NCI-H446 (cell line): ENCODE measurements at regions not wholly inside any gene's neighbourhood (a gene's known extent, or its start where the extent isn't known, plus 50 kb on each side); places are given as distances from the start of the nearest gene placed in this dataset.
"Not testable (repeated sequence)": the region's sequence is repeated elsewhere in the genome, so short reads cannot be mapped to it uniquely, and the experiment has no call there.

Experiments used
- DNase-seq, 2 experiments: peaks; one replicate each; lab custom pipeline; 2025; lab: John Stamatoyannopoulos, UW

- DNase-seq: no peak
These were observed 1084.7 kb downstream of the BCL11B start for GRCh38 chr14:98187281-98187680.

DNA sequence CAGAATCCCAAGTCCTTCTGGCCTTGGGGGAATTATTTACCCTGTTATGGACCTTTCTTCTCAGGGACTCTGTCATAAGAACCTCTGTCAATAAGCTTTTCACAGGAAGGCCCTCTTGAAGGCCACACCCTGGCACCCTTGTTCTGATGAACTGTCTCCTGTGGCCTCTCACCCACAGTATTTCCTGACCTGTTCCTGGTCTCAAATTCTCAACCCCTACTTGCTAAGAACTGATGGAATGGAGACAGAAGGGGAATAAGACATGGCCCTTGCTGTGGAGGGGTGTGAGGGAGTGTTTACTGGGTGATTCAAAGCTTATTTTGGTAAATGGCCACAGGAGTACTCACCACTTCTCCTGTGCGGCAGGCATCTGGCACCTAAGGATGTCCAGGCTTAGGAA lies 1082.9 kb downstream of the BCL11B start:
- DNase-seq: no peak

DNA sequence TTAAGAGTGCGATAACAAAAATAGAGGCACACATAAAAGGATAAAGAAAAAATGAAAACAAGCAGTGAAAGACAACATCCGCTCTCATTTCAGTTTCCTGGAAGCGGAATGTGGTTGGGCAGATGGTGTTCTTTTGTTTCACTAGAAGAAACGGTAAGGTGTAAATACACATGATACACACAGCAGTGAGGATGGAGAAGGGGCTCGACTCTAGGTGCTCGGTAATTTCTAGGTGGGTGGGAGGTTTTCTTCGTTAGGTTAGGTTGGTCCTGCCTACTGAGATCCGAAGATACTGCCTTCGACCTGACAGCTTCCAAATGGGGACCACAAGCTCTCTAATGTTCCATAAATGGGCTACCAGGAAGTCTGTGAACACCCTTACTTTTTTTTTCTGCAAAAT lies 1082.5 kb downstream of the BCL11B start:
- DNase-seq: no peak

DNA sequence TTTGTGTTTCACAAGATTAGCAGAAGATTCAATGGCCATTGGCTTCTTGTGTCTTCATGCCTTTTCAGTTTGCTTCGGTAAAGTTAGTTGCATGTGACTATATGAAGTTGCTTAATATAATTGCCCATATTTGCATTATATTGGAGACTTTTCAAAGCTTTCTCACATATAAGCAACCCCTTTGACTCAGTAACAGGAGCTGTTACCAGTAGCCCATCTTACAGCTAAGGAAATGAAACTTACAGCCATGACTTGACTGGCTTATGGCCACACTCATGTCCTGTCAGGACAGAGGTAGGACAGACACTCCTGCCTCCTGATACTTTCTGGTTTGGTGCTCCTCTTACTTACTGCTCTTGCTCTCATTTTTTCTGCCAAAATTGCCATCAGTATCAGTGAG lies 1082.1 kb downstream of the BCL11B start:
- no peak for DNase-seq

- DNase-seq: no peak
These were observed 1079.1 kb downstream of the BCL11B start for GRCh38 chr14:98192946-98193345.

DNA sequence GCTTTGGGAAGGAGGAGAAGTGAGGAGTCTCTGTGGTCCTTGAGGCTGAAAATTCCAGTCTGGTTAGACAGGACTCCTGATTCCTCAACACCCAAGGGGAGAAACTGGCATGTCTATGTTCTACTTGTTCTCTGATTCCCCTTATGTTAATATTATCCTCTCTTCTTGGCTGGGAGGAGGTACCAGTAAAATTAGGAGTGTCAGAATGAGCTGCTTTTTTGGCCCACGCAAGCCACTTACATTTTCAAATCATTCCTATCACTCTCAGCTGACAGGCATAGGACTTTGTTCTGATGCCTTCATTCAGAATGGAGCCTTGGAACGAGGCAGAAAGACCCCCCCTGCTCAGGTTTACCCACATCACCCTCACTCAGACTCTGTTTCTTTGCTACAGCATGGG lies 1077.2 kb downstream of the BCL11B start:
- no peak for DNase-seq

DNA sequence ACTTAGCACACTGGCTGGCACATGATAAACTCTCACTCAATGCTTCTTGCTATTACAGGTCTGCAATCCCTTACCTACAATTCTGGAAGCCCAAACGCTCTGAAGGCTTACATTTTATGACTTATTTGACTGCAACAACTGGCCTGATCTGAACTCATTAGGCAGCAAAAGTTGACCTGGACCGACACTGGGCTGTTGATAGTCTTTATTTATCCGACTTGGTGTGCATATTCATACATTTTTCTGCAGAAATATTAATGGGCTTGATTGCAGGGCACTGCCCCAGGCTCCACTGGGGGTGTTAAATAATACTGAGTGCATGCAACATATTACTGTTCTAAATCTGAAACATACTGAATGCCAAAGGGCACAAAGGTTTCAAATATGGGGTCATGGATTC lies 1076.7 kb downstream of the BCL11B start:
- DNase-seq: no peak

GRCh38 chr14:98197933-98198332 lies 1074.1 kb downstream of the BCL11B start:
- no peak for DNase-seq

DNA sequence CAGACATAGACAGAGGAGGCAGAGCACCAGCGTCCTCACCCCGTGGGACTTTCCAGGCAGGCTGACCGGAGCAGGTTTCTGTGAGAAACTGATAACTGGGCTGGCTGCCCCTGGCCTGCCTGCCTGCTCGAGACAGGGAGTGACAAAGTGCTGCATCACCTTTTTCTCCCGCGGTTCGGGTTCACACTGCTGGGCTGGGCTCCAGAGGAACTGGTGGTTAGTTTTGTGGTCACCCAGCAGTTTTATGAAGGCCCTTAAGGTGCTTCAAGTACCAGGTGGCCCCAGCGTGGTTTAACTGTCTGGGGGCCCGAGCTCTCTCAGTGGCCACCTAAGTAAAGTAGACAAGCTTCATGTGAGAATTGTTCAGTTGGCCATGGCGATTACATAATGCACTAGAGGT lies 1073.6 kb downstream of the BCL11B start:
- no peak for DNase-seq

- no peak for DNase-seq
These were observed 1071.4 kb downstream of the BCL11B start for GRCh38 chr14:98200601-98201000.

DNA sequence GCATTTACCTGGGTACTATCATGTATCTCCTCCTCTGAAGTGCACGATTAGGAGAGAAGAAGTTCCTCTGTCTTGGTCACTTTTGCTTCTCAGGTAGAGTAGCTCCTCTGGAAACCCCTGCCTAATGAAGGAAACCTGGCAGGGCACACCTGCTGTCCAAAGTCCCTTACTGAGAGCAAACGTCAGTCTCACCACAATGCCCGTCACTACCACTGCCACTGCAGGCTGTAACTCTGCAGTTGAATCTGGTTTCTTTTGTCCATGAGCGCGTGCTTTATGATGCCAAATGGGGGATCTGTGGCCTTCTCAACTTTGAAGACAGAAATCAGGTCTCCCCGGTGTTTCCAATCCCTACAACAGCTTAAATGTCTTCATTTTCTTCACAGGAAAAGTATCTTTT lies 1068.6 kb downstream of the BCL11B start:
- no peak for DNase-seq

GRCh38 chr14:98204139-98204538 lies 1067.9 kb downstream of the BCL11B start:
- no peak for DNase-seq

- no peak for DNase-seq
These were observed 1064.6 kb downstream of the BCL11B start for GRCh38 chr14:98207415-98207814.

DNA sequence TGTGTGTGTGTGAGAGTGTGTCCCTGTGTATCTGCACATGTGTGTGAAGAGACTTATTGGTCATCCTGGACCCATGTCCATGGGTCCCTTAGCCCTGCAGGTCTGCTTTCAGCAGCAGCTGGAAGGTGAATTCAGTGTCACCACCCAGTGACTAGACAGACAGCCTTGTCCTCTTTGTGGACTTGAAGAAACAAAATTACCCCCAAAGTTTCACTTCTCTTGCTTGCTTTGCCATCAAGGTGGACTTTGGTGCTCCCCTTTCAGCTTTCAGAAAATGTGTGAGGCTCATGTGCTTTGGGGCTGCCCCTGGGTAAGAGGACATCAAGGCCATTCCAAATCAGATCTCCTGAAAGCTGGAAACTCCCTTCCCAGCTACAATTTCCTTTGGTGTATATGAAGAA lies 1063.8 kb downstream of the BCL11B start:
- DNase-seq: no peak

- DNase-seq: no peak
These were observed 1063.1 kb downstream of the BCL11B start for GRCh38 chr14:98208943-98209342.

GRCh38 chr14:98210045-98210672 lies 1061.8 kb downstream of the BCL11B start:
- no peak for DNase-seq

DNA sequence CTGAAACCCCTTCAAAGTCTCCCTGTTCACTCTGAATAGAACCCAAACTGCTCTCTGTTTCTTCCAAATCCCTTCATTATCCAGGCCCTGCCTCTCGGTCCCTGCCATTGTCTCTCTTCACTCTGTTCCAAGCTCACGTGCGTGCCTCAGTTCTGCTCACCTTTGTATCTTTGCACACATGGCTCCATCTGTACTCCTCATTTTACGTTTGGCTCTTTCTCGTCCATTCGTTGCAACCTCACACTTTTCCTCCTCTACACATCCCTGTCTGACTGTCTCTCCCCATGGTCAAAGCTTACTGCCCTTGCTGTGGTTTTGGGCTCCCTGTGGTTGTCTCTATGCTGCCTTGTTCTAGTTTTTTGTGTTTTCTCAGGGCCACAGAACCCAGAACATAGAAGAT lies 1054.5 kb downstream of the BCL11B start:
- DNase-seq: no peak

DNA sequence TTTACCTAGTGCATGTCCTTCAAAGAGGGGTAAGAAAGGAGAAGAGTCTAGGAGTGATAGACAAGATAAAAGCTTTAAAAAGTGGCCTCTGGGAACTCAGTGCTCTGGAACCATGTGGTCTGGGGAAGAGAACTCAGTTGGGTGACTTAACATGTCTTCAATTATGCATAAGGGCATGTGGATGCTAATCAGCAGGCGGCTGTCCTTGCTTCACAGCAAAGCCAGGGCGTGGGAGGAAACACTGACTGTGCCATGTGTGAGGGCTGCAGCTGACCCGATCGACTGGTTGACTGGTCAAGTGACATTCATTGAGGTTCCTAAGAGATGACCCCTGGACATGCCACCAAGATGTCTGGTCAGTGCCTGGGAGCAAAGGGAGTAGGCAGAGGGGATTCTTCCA lies 1053.8 kb downstream of the BCL11B start:
- no peak for DNase-seq

- no peak for DNase-seq
These were observed 1052.4 kb downstream of the BCL11B start for GRCh38 chr14:98219638-98220037.

- DNase-seq: no peak
These were observed 1048.9 kb downstream of the BCL11B start for GRCh38 chr14:98223106-98223505.

DNA sequence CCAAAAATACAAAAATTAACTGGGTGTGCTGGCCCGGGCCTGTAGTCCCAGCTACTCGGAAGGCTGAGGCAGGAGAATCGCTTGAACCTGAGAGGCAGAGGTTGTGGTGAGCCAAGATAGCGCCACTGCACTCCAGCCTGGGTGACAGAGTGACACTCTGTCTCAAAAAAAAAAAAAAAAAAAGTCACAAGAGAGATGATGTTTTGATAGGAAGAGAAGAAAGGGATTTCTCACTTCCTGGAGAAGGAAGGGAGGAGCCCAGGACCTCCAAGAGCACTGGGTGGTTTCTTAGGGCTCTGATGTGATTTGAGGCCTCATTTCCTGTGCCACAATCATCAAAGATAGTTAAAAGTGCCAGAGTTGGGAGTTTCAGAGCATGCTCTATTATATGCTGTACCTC lies 1048.3 kb downstream of the BCL11B start:
- DNase-seq: not testable (repeated sequence)

DNA sequence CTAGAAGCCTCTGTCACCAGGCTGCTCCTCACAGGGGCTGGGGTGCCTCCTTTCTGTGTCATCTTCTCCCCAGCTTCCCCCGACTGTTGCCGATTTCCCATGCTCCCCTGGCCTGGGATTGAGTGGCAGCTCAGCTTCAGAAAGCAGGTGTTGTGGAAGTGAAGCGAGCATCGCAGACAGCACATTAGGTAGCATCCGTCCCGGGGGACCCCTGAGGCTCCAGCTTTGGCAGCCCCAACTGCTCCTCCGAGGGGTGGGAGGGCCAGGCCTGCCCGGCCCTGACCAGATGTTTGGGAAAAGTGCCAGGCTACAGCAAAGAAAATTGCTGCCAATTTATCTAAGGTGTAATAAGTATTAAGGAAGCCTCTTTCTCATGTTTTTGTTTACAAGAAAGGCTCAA lies 1045.6 kb downstream of the BCL11B start:
- no peak for DNase-seq

DNA sequence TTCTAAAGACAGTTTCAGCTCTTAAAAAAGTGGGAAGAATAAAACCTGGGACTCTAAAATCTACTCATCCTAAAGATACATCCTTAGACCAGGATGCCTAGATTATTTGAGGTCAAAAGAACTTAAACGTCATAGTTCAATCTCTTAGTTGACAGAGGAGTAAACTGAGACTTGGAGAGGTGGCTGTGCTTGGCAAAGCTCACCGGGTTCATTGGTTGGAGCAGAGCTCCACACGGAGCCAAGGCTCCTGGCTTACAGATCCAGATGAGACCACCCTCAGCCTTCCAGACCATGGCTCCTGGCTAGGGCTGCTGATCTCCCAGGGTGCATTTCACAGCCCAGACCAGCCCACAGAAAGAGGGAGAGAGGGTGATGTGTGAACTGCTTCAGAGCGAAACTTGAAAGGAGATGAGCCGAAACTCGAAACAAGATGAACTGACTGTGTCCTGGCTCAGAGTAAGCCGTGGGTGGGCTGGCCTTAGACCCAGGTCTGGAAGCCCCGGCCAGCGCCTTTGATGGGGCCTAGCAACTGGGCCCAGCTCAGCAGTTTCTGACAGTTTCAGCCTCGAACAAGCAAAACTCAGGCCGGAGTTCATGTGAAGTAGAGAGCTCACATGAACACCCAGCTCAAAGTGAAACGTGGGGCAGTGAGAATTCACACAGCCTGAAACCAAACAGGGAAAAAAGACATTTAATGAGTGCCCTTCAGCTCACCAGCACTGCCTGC lies 1044.8 kb downstream of the BCL11B start:
- no peak for DNase-seq

GRCh38 chr14:98227727-98228111 lies 1044.3 kb downstream of the BCL11B start:
- no peak for DNase-seq
